ENCODE measurements at regions not wholly inside any gene's neighbourhood (a gene's known extent, or its start where the extent isn't known, plus 50 kb on each side); places are given as distances from the start of the nearest gene placed in this dataset.

DNA sequence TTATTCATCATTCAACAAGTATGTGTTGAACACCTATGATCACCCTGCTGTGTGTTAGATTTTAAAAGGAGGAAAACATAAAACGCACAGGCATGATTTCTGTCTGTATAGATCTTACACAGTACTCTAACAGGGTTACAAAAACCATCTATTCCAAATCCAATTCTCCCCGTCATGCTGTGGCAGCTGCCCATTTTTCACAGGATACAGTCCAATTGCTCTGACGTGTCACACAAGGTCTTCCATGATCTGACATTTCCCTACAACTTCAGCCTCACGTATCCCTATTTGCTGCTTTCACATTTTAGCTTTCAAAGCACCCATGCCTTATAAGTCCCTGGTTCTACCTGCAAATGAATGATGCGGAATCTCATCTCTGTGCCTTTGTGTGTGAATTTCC lies 67.0 kb upstream of the CNTNAP4 start:
- Histone ChIP-seq H3K27me3 (no peaks in the 10 kb centered on the region), H3K4me3 (no peak overlapping the region), H3K27ac (no peak overlapping the region), H3K9me3 (no peaks in the 10 kb centered on the region), H3K36me3 (no peaks in the 10 kb centered on the region), H3K4me1 (no peaks in the 10 kb centered on the region)
- TF ChIP-seq EP300 (IDR thresholded peaks at IDR 0.05), result no peak
- TF ChIP-seq, protein P1, sequence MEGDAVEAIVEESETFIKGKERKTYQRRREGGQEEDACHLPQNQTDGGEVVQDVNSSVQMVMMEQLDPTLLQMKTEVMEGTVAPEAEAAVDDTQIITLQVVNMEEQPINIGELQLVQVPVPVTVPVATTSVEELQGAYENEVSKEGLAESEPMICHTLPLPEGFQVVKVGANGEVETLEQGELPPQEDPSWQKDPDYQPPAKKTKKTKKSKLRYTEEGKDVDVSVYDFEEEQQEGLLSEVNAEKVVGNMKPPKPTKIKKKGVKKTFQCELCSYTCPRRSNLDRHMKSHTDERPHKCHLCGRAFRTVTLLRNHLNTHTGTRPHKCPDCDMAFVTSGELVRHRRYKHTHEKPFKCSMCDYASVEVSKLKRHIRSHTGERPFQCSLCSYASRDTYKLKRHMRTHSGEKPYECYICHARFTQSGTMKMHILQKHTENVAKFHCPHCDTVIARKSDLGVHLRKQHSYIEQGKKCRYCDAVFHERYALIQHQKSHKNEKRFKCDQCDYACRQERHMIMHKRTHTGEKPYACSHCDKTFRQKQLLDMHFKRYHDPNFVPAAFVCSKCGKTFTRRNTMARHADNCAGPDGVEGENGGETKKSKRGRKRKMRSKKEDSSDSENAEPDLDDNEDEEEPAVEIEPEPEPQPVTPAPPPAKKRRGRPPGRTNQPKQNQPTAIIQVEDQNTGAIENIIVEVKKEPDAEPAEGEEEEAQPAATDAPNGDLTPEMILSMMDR (IDR thresholded peaks at IDR 0.05), result no peak
- no peak for TF ChIP-seq POLR2A (IDR thresholded peaks at IDR 0.05)
- no peak for DNase-seq (ENCODE audit: low spot score in 2 of 2)
- 71 to 81% methylated on average over 5 of the region's 5 CpGs for WGBS, 2 donors

DNA sequence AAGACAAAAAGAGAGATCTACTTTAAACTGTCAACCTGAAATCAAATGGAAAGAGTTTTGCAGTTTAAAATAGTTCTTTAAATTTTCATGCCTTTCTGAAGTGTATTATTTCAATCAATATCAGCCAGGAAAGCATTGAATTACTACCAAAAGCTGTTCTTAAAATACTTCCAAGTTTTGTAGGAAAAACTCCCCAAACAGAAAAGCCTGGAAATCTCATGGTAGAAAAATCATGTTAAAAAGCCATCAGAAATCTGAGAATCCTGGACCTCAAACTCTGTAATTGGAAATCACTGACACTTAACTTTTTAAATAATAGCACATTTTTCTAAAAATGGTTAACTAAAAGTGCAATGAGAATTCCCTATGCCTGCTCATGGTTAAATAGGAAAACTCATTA lies 63.3 kb upstream of the CNTNAP4 start:
- H3K4me3 ChIP-seq, result no peak overlapping the region
- no peaks in the 10 kb centered on the region for H3K27me3 ChIP-seq
- TF ChIP-seq EP300 (IDR thresholded peaks at IDR 0.05), result no peak
- TF ChIP-seq, protein P1 (IDR thresholded peaks at IDR 0.05), result no peak
- H3K27ac ChIP-seq, result no peak overlapping the region
- no peaks in the 10 kb centered on the region for H3K9me3 ChIP-seq
- H3K4me1 ChIP-seq, result no peaks in the 10 kb centered on the region
- DNase-seq (ENCODE audit: low spot score in 2 of 2), result no peak
- H3K36me3 ChIP-seq, result no peaks in the 10 kb centered on the region

DNA sequence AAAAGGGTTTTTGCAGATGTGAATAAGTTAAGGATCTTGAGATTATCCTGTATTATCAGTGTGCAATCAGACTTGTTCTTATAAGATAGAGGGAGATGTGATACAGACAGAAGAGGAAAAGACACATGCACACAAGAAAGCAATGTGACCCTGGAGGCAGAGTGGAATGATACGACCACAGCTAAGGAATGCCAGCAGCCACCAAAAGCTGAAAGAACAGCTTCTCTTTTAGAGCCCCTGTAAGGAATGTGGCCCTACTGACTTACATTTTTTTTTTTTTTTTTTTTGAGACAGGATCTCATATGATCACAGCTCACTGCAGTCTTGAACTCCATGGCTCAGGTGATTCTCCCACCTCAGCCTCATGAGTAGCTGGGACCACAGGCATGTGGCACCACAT lies 62.3 kb upstream of the CNTNAP4 start:
- WGBS, 2 donors, result 29 to 31% methylated on average over 1 of the region's 1 CpG

DNA sequence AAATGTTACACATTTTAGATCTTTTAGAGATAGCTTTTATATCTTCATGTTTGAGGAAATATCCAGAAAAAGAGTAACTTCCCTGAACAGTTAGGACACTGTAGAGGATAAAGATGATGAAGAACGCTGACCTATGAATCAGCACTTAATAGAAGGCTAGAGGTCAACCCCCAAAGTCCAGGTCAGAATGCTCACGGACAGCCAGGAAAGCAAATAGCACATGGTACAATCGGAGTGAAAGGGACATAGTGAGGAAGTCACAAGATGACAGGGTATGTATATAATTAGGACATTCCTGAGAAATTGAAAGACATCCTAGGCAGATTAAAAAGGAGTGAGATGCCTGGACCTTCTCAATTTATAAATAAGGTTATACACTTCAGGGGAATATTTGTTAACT lies 55.1 kb upstream of the CNTNAP4 start:
- 11 to 14% methylated on average over 3 of the region's 3 CpGs for WGBS, 2 donors
- H3K27me3 ChIP-seq, result no peaks in the 10 kb centered on the region
- DNase-seq (ENCODE audit: low spot score in 2 of 2), result no peak

More for the DNA sequence above, 62.3 kb upstream of the CNTNAP4 start:
- no peaks in the 10 kb centered on the region for H3K4me1 ChIP-seq
- TF ChIP-seq, protein P1 (IDR thresholded peaks at IDR 0.05), result no peak
- no peaks in the 10 kb centered on the region for H3K36me3 ChIP-seq
- H3K4me3 ChIP-seq, result no peak overlapping the region
- H3K9me3 ChIP-seq, result no peaks in the 10 kb centered on the region
- no peak for DNase-seq (ENCODE audit: low spot score in 2 of 2)
- H3K27ac ChIP-seq, result no peak overlapping the region
- no peaks in the 10 kb centered on the region for H3K27me3 ChIP-seq

DNA sequence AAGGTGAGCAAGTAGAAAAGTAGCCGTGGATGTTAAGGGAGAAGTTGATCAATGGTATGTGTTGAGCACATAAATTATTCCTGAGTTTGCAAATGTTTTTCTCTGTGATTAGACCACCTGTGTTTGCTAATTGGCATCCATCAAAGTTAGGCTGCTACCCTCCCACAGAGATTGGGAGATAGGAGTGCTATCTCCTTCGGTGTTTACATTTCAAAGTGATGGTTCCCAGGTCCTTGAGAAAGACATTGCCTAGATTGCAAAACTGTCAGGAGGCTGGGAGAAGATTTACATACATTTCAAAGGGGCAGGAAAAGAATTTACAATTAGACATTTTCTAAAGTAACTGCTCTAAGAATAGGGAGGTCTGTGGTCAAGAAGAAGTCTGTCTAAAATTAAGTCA lies 54.3 kb upstream of the CNTNAP4 start:
- Histone ChIP-seq H3K27ac (no peak overlapping the region), H3K4me3 (no peak overlapping the region), H3K4me1 (peaks cover 0 to 11% (median 0%) of the 10 kb centered on the region in 4 donors), H3K9me3 (no peaks in the 10 kb centered on the region), H3K36me3 (no peaks in the 10 kb centered on the region), H3K27me3 (no peaks in the 10 kb centered on the region)
- TF ChIP-seq, protein P1 (IDR thresholded peaks at IDR 0.05), result no peak
- no peak for TF ChIP-seq POLR2A (IDR thresholded peaks at IDR 0.05)
- no peak for TF ChIP-seq EP300 (IDR thresholded peaks at IDR 0.05)
- 27 to 40% methylated on average over 2 of the region's 2 CpGs for WGBS, 2 donors
- no peak for DNase-seq (ENCODE audit: low spot score in 2 of 2)

More for the DNA sequence above, 55.1 kb upstream of the CNTNAP4 start:
- no peak for TF ChIP-seq EP300 (IDR thresholded peaks at IDR 0.05)
- TF ChIP-seq POLR2A (IDR thresholded peaks at IDR 0.05), result no peak
- TF ChIP-seq, protein P1 (IDR thresholded peaks at IDR 0.05), result no peak
- Histone ChIP-seq H3K9me3 (no peaks in the 10 kb centered on the region), H3K36me3 (no peaks in the 10 kb centered on the region), H3K27ac (no peak overlapping the region), H3K4me1 (peaks cover 0 to 11% (median 0%) of the 10 kb centered on the region in 4 donors), H3K4me3 (no peak overlapping the region)
